IMR-90 (cell line): ENCODE measurements at regions not wholly inside any gene's neighbourhood (a gene's known extent, or its start where the extent isn't known, plus 50 kb on each side); places are given as distances from the start of the nearest gene placed in this dataset.
"Not testable (repeated sequence)": the region's sequence is repeated elsewhere in the genome, so short reads cannot be mapped to it uniquely, and the experiment has no call there.

Source experiments
- ATAC-seq: fragments of 200-7000 bp; cut with Tn5 transposase; 2 replicates; pipeline ENCODE4 v1.9.1; 2020; ENCODE audit warnings: low read depth, mild to moderate bottlenecking, moderate library complexity
- BruUV-seq: library from RNA; stranded (reverse); fragments of 400-500 nt; replicated peaks from 2 replicates; lab custom pipeline; 2021; lab: Mats Ljungman, UMichigan
- CTCF ChIA-PET: fragments of 300-600 bp; formaldehyde crosslinking; extraction: SDS; loops from one replicate; lab custom pipeline; 2021; ENCODE audit warnings: antibody characterized with exemption; lab: Yijun Ruan, JAX
- POLR2A ChIA-PET: fragments of 300-600 bp; sonication (Branson Sonifier 250); formaldehyde crosslinking; loops from one replicate; lab custom pipeline; 2022; ENCODE audit warnings: antibody characterized with exemption; ENCODE audit not compliant: unreplicated experiment; lab: Charles Lee
- DNase-seq: peaks from one replicate; pipeline ENCODE4 v3.0.0; 2013
- H2AFZ ChIP-seq: replicated peaks from 2 replicates; pipeline ENCODE3; 2013; ENCODE audit warnings: low read length, mild to moderate bottlenecking; ENCODE audit not compliant: poor library complexity
- H2AK5ac ChIP-seq: 2 replicates; pipeline ENCODE4 v1.6.1; 2013; ENCODE audit warnings: low read depth, low read length, inconsistent platforms
- H2AK9ac ChIP-seq: replicated peaks from 2 replicates; pipeline ENCODE3; 2013; ENCODE audit warnings: mild to moderate bottlenecking, low read depth, low read length, moderate library complexity; ENCODE audit not compliant: poor library complexity
- H2BK120ac ChIP-seq: 2 replicates; pipeline ENCODE4 v1.6.1; 2013; ENCODE audit warnings: low read depth, low read length, inconsistent platforms
- H2BK15ac ChIP-seq: 3 replicates; pipeline ENCODE4 v1.6.1; 2013; ENCODE audit warnings: low read depth, low read length, inconsistent platforms
- H2BK20ac ChIP-seq: 2 replicates; pipeline ENCODE4 v1.6.1; 2013; ENCODE audit warnings: low read depth, mild to moderate bottlenecking, inconsistent platforms, low read length, moderate library complexity
- H2BK5ac ChIP-seq: 2 replicates; pipeline ENCODE4 v1.6.1; 2013; ENCODE audit warnings: mild to moderate bottlenecking, low read depth, low read length, inconsistent platforms; ENCODE audit not compliant: poor library complexity, severe bottlenecking
- H3K14ac ChIP-seq: replicated peaks from 2 replicates; pipeline ENCODE4 v1.6.1; 2013; ENCODE audit warnings: low read depth, low read length, inconsistent platforms
- H3K18ac ChIP-seq: 2 replicates; pipeline ENCODE4 v1.6.1; 2013; ENCODE audit warnings: low read depth, low read length, control low read depth
- H3K23ac ChIP-seq: 2 replicates; pipeline ENCODE4 v1.6.1; 2013; ENCODE audit warnings: low read depth, low read length, inconsistent platforms
- H3K27ac ChIP-seq: 2 replicates; pipeline ENCODE4 v1.5.1; 2013; ENCODE audit warnings: mild to moderate bottlenecking, control low read depth, low read length; ENCODE audit not compliant: insufficient read depth
- H3K27me3 ChIP-seq: 2 replicates; pipeline ENCODE4 v1.6.1; 2013; ENCODE audit warnings: low read length; ENCODE audit not compliant: control insufficient read depth, insufficient read depth
- H3K36me3 ChIP-seq: 2 replicates; pipeline ENCODE4 v1.6.1; 2013; ENCODE audit warnings: low read length, mixed read lengths; ENCODE audit not compliant: control insufficient read depth, insufficient read depth
- H3K4ac ChIP-seq: 2 replicates; pipeline ENCODE4 v1.6.1; 2013; ENCODE audit warnings: low read depth, low read length, inconsistent platforms
- H3K4me1 ChIP-seq: 2 replicates; pipeline ENCODE4 v1.6.1; 2013; ENCODE audit warnings: low read length, mixed read lengths; ENCODE audit not compliant: control insufficient read depth, insufficient read depth
- H3K4me2 ChIP-seq: 2 replicates; pipeline ENCODE4 v1.6.1; 2013; ENCODE audit warnings: low read depth, mild to moderate bottlenecking, control low read depth, low read length, moderate library complexity
- H3K4me3 ChIP-seq: 2 replicates; pipeline ENCODE4 v1.5.1; 2013; ENCODE audit warnings: low read depth, mild to moderate bottlenecking, control low read depth, low read length, moderate library complexity; ENCODE audit not compliant: insufficient read depth
- H3K56ac ChIP-seq: 2 replicates; pipeline ENCODE4 v1.6.1; 2013; ENCODE audit warnings: low read length, inconsistent platforms; ENCODE audit not compliant: insufficient read depth; ENCODE audit errors: extremely low read depth
- H3K79me1 ChIP-seq, 2 experiments: 2 replicates each; pipeline ENCODE4 v1.6.1; 2013; ENCODE audit warnings: low read length in 2 of 2, inconsistent platforms in 1 of 2, low read depth in 1 of 2
- H3K9ac ChIP-seq: 2 replicates; pipeline ENCODE4 v1.6.1; 2013; ENCODE audit warnings: low read depth, low read length, control low read depth
- H3K9me1 ChIP-seq: 2 replicates; pipeline ENCODE4 v1.6.1; 2013; ENCODE audit warnings: low read length, inconsistent platforms; ENCODE audit not compliant: insufficient read depth
- H3K9me3 ChIP-seq: 2 replicates; pipeline ENCODE4 v1.6.1; 2013; ENCODE audit warnings: low read length; ENCODE audit not compliant: control insufficient read depth, insufficient read depth
- H4K20me1 ChIP-seq: 2 replicates; pipeline ENCODE4 v1.6.1; 2013; ENCODE audit warnings: low read length, inconsistent platforms; ENCODE audit not compliant: insufficient read depth
- H4K5ac ChIP-seq: 2 replicates; pipeline ENCODE4 v1.6.1; 2013; ENCODE audit warnings: mild to moderate bottlenecking, low read depth, low read length, control low read depth
- H4K8ac ChIP-seq, 2 experiments: 2 replicates each; pipeline ENCODE4 v1.6.1; 2013; ENCODE audit warnings: low read depth in 2 of 2, low read length in 2 of 2, control low read depth in 1 of 2, inconsistent platforms in 1 of 2
- H4K91ac ChIP-seq: 2 replicates; pipeline ENCODE4 v1.6.1; 2013; ENCODE audit warnings: low read depth, low read length, inconsistent platforms; ENCODE audit not compliant: insufficient read depth
- WGBS, 2 experiments: methylation state at CpG; one replicate each; pipeline versions ENCODE4 v1.1.5 to v1.1.7; 2013; ENCODE audit warnings: missing lambda C conversion rate in 2 of 2; ENCODE audit not compliant: insufficient read length in 1 of 2; ENCODE audit errors: extremely low coverage in 2 of 2; 5-methylcytosine and 5-hydroxymethylcytosine counted together
- dilution Hi-C: fragments of 300-500 bp; cut with HindIII; formaldehyde crosslinking; loops from one replicate; pipeline ENCODE4 v1.14.3; 2018; ENCODE audit warnings: low sequenced_read_pairs; ENCODE audit not compliant: unreplicated experiment
- in situ Hi-C: fragments of 300-500 bp; cut with MboI; formaldehyde crosslinking; loops from 3 replicates; pipeline ENCODE4 v1.14.3; 2019; ENCODE audit warnings: low sequenced_read_pairs, inconsistent platforms, mixed read lengths
- intact Hi-C: fragments of 100-400 bp; cut with micrococcal nuclease; formaldehyde crosslinking; loops from 2 replicates; pipeline ENCODE4 v1.10.0; 2022

DNA sequence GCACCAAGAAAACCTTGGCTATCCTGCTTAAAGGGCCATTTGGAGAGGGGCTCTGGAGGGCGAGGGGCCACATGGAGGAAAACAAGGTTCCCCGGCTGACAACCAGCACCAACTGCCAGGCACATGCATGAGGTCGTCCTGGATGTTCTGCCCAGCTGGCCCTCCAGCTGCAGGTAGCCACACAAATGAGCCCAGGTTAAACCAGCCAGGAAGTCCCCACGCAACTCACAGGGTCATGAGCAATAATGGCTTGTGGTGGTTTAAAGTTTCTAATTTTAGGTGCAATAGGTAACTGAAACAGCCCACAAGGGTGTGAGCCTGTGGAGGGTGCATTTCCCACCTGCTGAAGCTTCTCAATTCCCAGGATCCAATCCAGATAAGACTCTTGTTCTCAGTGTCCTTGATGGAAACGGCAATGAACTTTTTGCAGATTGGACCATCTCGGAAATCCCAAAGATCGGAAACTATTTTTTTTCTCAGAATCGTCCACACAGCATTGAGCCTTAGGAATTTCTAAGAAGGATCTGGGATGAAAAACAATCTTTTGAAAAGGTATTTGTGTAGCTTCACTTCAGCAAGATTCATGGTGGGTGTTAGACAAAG, 123.2 kb downstream of the UNC93B1 start:
- H3K23ac ChIP-seq, H4K91ac ChIP-seq, H3K4me2 ChIP-seq, H3K4ac ChIP-seq, H3K79me1 ChIP-seq, H3K14ac ChIP-seq, intact Hi-C loops, H4K5ac ChIP-seq, H3K4me1 ChIP-seq, CTCF ChIA-PET, H2BK120ac ChIP-seq, BruUV-seq, H3K9me1 ChIP-seq, H4K20me1 ChIP-seq, H3K27me3 ChIP-seq, H2AK5ac ChIP-seq, POLR2A ChIA-PET, H2BK15ac ChIP-seq, H3K36me3 ChIP-seq, H2BK20ac ChIP-seq, H3K9ac ChIP-seq, H2BK5ac ChIP-seq, H2AK9ac ChIP-seq, H3K18ac ChIP-seq, in situ Hi-C loops, H2AFZ ChIP-seq, DNase-seq, H3K27ac ChIP-seq, H3K9me3 ChIP-seq, dilution Hi-C loops, H4K8ac ChIP-seq, H3K56ac ChIP-seq, ATAC-seq, H3K4me3 ChIP-seq: not testable (repeated sequence)
- 20% methylated on average over 1 of the region's 8 CpGs; no CpG with 5 or more reads in 1 of the 2 experiments for WGBS, 2 experiments

- no CpG with 5 or more reads among the region's 3 CpGs for WGBS, 2 experiments
- H3K4me3 ChIP-seq, H2BK20ac ChIP-seq, in situ Hi-C loops, H3K56ac ChIP-seq, H2AK5ac ChIP-seq, H3K4me2 ChIP-seq, H3K9me3 ChIP-seq, H2AFZ ChIP-seq, dilution Hi-C loops, H2AK9ac ChIP-seq, H4K20me1 ChIP-seq, H4K91ac ChIP-seq, POLR2A ChIA-PET, H3K9ac ChIP-seq, H3K14ac ChIP-seq, H3K36me3 ChIP-seq, H2BK120ac ChIP-seq, H2BK5ac ChIP-seq, ATAC-seq, H4K8ac ChIP-seq, BruUV-seq, H2BK15ac ChIP-seq, H3K4ac ChIP-seq, H3K18ac ChIP-seq, H3K9me1 ChIP-seq, H3K79me1 ChIP-seq, H4K5ac ChIP-seq, CTCF ChIA-PET, H3K4me1 ChIP-seq, intact Hi-C loops, H3K23ac ChIP-seq, H3K27ac ChIP-seq, H3K27me3 ChIP-seq, DNase-seq: not testable (repeated sequence)
These were observed 125.2 kb downstream of the UNC93B1 start for GRCh38 chr11:67878666-67879065.
